Testis (tissue), 2 donors: ENCODE measurements at regions not wholly inside any gene's neighbourhood (a gene's known extent, or its start where the extent isn't known, plus 50 kb on each side); places are given as distances from the start of the nearest gene placed in this dataset.

Experiments
- CTCF ChIP-seq, 3 experiments: fragments of 450-650 bp in 2 of 3; fragments of 200-600 bp in 1 of 3; sonication (generic) in 1 of 3; IDR thresholded peaks; one replicate each; pipeline ENCODE4 v1.5.1; 2016 to 2019; ENCODE audit warnings: antibody characterized with exemption in 3 of 3, mild to moderate bottlenecking in 2 of 3, moderate library complexity in 1 of 3
- POLR2A ChIP-seq: fragments of 450-650 bp; IDR thresholded peaks from one replicate; pipeline ENCODE4 v1.6.1; 2017; ENCODE audit warnings: antibody characterized with exemption, mild to moderate bottlenecking, moderate library complexity

GRCh38 chr17:79412110-79412509, 198.7 kb downstream of the RBFOX3 start:
- no peak for TF ChIP-seq CTCF (IDR thresholded peaks at IDR 0.05)
- TF ChIP-seq POLR2A, result no peak
